NCI-H2227 treated with DMSO at 0.1 percent for 48 hours (cell line): ENCODE measurements at regions not wholly inside any gene's neighbourhood (a gene's known extent, or its start where the extent isn't known, plus 50 kb on each side); places are given as distances from the start of the nearest gene placed in this dataset.

ENCODE experiments used
- DNase-seq: peaks from one replicate; lab custom pipeline; 2025; lab: John Stamatoyannopoulos, UW

GRCh38 chr4:149928507-149928906 lies 112.9 kb upstream of the IQCM start:
- no peak for DNase-seq

GRCh38 chr4:149931431-149931830 lies 115.8 kb upstream of the IQCM start:
- DNase-seq: no peak

DNA sequence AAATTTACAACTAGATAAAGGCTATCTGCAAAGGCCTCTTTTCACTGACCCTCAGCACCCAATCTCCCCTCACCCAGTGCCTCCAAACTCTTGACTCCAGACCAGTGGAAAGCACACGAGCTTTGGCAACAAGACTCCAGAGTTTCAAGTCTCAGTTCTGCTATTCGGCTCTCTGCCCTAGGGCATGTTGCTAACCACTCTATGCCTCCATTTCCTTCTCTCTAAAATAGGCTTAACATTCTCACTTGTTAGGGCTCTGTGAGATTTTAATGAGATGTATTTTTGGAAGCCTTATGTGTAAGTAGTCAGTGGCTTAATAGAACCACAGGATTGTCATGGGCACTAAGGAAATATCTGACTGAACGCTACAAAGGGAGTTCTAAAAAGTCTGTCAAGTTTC lies 116.5 kb upstream of the IQCM start:
- no peak for DNase-seq

GRCh38 chr4:149933120-149933519 lies 117.5 kb upstream of the IQCM start:
- DNase-seq: no peak

- no peak for DNase-seq
Measured at GRCh38 chr4:149933883-149934282, 118.2 kb upstream of the IQCM start.

DNA sequence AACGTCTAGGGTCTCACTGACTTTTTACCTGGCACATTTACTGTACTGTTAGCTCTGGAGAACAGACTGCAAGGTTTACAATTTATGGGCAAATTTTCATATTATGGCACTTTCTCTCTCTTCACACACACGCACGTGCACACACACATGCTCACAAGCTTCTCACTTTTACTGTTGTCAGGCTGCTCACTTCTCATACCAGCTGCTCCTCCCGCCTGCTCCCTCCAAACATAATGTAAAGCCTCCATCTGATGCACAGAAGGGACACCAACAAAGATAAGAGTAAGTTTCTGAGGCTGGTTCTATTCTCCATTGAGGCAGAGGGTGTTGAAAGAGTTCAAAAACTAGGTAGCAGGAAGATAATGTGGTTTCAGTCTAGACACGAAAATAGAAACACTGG lies 128.9 kb upstream of the DCLK2 start:
- no peak for DNase-seq

DNA sequence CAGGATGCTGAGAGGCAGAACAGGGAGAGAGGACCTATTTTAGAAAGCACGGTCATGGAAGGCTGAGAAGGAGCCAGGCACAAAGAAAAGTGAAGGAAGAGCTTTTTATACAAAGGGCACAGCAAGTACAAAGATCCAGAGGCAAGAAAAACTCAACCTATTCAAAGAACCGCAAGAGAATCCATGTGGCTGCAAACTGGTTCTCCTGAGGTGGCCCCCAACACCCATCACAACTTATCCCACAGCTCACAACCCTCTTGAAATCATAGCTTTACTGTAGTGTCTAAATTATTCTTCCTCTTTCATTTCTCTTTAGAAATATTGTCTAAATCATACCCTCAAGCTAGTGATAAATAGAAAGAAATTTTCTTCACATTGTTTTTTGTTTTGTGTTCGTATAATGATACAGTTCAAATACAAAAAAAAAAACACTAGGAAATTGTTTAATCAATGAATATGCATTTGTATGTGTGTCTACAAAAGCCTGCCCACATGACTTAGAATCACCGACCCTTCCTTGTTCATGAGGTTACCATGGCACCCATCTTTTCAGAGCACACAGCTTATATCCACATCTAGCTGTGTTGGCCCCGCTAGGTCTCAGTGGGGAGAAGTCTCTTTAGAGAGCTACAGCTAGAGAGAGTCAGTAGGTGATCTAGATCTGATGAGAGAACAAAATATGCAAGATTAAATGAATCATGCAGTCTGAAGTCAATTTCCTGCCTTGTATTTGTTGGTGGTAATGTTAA lies 126.9 kb upstream of the DCLK2 start:
- DNase-seq: no peak

- DNase-seq: no peak
Measured at GRCh38 chr4:149952101-149952500, 126.1 kb upstream of the DCLK2 start.

GRCh38 chr4:149952716-149953115 lies 125.5 kb upstream of the DCLK2 start:
- DNase-seq: no peak

GRCh38 chr4:149955780-149956390 lies 122.4 kb upstream of the DCLK2 start:
- no peak for DNase-seq

DNA sequence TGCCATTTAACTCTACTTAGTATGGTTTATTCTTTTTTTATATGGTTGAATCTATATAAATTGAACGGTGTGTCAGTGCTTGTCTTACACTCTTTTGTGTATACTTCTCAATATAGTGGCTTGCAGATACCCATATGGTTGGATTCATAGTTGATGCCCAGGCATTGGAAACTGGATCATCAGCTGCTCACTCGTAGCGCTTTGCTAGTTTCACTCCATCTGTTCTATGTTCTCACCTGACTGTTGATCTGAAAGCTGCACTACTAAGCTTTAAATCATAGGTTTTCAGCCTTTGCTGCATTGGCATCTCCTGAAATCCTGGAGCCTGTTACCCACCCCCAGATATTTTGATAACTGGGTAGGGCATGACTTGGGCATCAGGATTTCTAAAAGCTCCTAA lies 121.6 kb upstream of the DCLK2 start:
- DNase-seq: no peak

GRCh38 chr4:149961876-149962597 lies 116.2 kb upstream of the DCLK2 start:
- no peak for DNase-seq

DNA sequence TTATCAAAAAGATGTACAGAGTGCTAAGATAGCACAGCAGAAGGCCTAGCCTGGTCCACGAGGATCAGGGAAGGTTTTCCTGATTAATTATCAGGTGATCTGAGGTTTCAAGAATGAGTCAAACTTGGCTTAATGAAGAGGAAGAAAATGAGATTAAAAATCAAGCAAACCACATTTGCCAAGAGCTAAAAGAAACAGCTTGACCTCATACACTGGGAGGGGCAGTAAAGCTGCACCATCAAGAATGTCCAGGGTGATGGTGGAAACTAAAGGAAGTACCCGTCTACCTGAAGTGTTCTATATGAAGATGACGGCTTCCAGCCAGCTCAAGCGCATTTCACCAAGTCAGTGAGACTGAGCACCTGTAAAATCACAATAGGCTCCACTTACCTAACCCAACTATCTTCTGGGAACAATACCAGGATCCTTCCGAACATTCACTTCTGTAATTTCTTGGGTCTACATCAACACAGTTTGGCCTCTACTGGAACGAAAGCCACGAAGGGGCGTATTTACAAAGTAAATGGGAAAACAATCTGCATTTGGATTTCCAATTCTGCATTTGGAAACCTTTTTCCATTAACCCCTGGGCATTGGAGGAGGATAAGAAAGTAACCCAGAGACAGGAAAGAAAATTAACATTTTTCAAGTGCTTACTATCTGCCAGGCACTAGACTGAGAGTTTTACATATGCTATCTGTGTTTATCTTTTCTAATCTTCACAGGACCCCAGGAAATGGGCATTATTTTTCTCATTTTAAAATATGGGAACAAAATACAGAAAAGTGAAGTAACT lies 114.0 kb upstream of the DCLK2 start:
- no peak for DNase-seq

DNA sequence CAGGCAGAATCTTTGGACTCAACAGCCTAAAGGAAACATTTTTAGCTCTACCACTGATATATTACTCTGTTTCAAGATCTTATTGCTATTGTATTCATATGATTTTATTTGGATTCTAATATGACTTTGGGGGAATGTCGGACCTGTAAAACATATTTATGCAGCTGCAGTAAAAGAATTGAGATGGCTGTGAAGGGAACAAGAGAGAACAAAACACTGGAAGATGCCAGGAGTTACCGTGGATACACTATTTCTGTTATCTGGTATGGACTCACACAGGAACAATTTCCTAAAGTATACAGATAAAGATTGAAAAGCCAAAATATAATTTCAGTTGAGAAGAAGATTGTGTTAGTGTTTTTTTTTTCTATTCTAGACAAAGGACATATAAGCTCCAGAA lies 113.0 kb upstream of the DCLK2 start:
- DNase-seq: no peak

DNA sequence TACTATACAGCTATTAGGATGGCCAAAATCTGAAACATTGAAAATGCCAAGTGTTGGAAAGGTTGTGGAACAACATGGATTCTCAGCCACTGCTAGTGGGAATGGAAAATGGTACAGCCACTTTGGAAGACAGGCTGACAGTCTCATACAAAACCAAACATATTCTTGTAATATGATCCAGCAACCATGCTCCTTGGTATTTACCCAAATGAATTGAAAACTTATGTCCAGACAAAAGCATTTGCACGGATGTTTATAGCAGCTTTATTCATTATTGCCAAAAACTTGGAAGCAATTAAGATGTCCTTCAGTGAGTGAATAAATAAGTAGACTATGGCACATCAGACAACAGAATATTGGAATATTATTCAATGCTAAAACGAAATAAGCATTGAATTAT lies 105.8 kb upstream of the DCLK2 start:
- no peak for DNase-seq

DNA sequence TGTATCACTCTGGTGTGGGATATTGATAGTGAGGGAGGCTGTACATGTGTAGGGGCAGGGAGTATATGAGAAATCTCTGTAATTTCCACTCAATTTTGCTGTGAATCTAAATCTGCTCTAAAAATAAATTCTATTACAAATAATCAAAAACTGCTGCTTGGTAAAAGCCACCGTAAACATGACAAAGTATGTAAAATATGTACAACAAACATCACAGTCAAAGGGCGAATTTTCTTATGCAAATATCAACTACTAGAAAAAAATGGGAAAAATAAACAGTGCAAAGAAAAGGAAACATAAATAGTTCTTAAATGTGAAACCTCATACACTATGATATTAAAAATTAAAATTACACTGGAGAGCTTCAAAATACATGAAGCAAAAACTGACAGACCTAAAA lies 105.1 kb upstream of the DCLK2 start:
- DNase-seq: no peak

DNA sequence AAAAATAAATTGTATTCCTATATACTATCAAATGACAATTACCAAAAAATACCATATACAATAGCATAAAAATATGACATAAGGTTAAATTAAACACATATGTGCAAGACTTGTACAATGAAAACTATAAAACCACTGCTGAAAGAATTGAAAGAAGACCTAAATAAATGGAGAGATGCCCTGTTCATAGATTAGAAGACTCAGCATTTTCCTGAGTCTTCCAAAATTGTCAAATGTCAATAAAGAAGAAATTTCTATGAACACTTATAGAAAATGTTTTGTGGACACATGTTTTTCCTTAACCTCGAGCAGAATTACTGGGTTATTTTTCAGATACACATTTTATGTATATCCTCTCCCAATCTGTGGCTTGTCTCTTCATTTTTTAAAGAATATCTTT lies 103.1 kb upstream of the DCLK2 start:
- DNase-seq: no peak

DNA sequence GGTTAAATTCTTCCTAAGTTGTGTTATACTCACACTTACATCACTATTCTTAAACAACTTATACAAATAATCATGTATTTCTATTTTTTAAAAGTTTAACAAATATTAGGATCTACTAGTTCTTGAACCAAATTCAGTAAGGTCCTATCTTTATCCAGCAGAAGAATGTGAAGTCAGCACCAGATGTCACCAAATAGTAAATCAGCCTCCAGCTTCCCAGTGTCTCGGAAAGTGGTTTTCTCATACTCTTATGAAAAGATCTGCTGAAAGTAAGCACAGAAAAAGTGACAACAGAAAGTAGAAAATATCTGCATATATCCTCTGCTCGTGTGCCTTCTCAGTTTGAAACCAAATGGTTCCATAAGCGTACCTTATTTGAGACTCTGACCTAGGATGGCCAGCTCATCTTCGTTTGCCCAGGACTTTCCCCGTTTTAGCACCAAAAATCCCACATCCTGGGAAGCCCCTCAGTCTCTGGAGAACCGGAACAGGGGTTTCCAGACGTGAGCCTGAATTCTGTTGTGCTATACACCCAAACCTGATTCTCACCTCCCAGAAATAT lies 98.0 kb upstream of the DCLK2 start:
- no peak for DNase-seq

DNA sequence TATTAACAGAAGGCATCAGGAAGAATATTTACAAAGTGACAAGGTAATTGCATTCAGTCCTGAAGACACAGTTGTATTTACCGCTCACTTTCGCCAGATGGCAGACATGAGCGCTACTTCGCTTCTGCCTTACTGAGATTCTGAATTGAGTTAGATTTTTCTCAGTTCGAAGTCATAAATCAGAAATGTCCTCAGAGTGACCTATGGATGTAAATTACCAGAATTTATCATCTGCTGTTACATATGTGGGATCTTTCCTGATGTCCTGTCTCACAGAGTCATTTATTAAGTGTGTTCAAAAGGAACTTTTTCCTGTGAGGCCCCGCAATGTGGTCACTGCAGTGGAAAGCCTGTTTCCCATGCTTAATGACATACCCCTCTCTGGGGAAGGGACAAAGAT lies 97.3 kb upstream of the DCLK2 start:
- DNase-seq: no peak

DNA sequence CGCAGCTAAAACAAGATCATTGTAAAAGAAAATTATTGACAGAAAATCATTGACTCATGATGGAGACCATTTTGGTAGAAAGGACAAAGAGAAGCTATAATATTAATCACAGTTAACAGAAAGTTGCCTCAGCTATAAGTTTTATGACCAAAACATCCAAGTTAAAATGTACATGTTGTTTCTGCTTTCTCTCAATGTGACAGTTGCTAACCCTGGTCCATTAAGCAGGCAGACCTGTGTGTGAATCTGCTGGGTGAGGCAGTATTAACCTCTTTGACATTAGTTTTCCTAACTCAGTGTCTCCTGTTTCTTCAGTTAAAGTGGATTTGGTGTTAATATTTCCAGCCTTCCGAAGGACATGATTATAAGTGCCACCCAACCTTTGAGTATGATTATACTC lies 94.8 kb upstream of the DCLK2 start:
- no peak for DNase-seq

DNA sequence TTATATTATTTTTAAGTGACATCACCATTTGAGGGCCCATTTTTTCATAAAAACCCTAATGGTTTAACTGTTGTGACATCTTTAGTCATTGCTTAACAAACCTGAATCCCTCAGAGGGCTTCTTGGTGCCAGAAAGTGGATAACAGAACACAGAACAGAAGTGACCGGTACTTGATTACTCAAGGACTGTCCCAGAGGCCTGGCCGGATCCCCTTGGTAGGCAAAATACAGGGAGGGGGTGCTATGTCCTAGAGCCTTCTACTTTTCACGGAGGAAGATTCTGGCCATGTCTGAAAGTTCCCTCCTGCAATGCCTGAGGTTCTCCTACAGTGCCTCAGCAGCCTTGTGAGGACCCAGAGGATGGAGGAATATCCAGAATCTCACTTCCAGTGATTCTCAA lies 94.3 kb upstream of the DCLK2 start:
- DNase-seq: no peak

DNA sequence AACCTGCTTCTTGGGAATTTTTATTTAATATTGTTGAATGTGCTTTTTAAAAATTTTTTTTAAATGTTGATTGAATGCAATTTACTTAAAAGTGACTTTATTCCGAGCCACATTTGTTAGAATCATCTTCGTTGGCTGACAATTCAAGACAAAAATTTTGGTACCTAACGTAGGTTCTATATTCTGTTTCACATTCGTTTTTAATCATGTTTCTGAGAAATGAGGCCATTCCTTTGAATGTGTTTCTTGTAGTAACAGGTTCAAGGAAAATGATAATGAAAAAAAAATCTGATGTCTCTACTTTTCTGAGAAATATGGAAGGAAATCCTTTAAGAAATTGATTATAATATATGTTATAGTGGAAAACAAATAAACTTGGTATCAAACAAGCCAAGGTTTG lies 92.3 kb upstream of the DCLK2 start:
- DNase-seq: no peak
